ENCODE measurements at regions not wholly inside any gene's neighbourhood (a gene's known extent, or its start where the extent isn't known, plus 50 kb on each side); places are given as distances from the start of the nearest gene placed in this dataset.

GRCh38 chr15:85329561-85330422 is 50.6 kb upstream of the AKAP13 start (continued):
- TF ChIP-seq, protein P1, sequence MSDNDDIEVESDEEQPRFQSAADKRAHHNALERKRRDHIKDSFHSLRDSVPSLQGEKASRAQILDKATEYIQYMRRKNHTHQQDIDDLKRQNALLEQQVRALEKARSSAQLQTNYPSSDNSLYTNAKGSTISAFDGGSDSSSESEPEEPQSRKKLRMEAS (IDR thresholded peaks at IDR 0.05; ENCODE audit: low read depth, low read length), result peak; percentile 71; the same call in 1 of the 2 replicates
- TF ChIP-seq RUNX3 (IDR thresholded peaks at IDR 0.05; ENCODE audit: low read length) (peak; percentile 79), DPF2 (IDR thresholded peaks at IDR 0.05) (peak; percentile 87), CBX5 (IDR thresholded peaks at IDR 0.05; ENCODE audit: low read depth) (peak; percentile 92), IKZF1 (conservative IDR thresholded peaks at IDR 0.05) (peak; percentile 80), NR2F1 (conservative IDR thresholded peaks at IDR 0.05) (peak; percentile 68), CHD2 (IDR thresholded peaks at IDR 0.05; ENCODE audit: borderline replicate concordance, low read depth, low read length) (peak; percentile 47; the same call in 1 of the 2 replicates), EZH2 (IDR thresholded peaks at IDR 0.05; ENCODE audit: borderline replicate concordance, control insufficient read depth, low read depth, low read length) (no peak), TCF3 (IDR thresholded peaks at IDR 0.05; ENCODE audit: borderline replicate concordance, insufficient read depth, low read depth, low read length) (peak; percentile 64; the same call in 1 of the 2 replicates), TBL1XR1 (IDR thresholded peaks at IDR 0.05; ENCODE audit: low read depth, low read length) (peak; percentile 56), ZNF217 (IDR thresholded peaks at IDR 0.05) (peak; percentile 98), CHD4 (IDR thresholded peaks at IDR 0.05) (no peak), CEBPB (IDR thresholded peaks at IDR 0.05; ENCODE audit: borderline replicate concordance in 1 of 2, low read depth in 2 of 2, low read length in 2 of 2) (peak in 1 of 2 experiments; percentile 62; a peak in 1 of 4 replicates), SREBF1 (IDR thresholded peaks at IDR 0.05; ENCODE audit: low read length) (0 out of 2 replicates have a peak, but pooled peaks have one; percentile 23), EED (IDR thresholded peaks at IDR 0.05; ENCODE audit: low read depth) (peak; percentile 71; the same call in 1 of the 2 replicates), GABPA (IDR thresholded peaks at IDR 0.05; ENCODE audit: low read depth) (peak; percentile 38; the same call in 1 of the 2 replicates), EP300 (IDR thresholded peaks at IDR 0.05; ENCODE audit: borderline replicate concordance in 1 of 2, control insufficient read depth in 1 of 2, low read depth in 2 of 2, low read length in 2 of 2) (peak; percentile 4 to 79; a peak in 3 of 4 replicates)
- TF ChIP-seq, protein P2, sequence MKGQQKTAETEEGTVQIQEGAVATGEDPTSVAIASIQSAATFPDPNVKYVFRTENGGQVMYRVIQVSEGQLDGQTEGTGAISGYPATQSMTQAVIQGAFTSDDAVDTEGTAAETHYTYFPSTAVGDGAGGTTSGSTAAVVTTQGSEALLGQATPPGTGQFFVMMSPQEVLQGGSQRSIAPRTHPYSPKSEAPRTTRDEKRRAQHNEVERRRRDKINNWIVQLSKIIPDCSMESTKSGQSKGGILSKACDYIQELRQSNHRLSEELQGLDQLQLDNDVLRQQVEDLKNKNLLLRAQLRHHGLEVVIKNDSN (IDR thresholded peaks at IDR 0.05; ENCODE audit: borderline replicate concordance, extremely low read length, insufficient read depth, low read depth, low read length), result peak; percentile 62
- TF ChIP-seq, protein P3, sequence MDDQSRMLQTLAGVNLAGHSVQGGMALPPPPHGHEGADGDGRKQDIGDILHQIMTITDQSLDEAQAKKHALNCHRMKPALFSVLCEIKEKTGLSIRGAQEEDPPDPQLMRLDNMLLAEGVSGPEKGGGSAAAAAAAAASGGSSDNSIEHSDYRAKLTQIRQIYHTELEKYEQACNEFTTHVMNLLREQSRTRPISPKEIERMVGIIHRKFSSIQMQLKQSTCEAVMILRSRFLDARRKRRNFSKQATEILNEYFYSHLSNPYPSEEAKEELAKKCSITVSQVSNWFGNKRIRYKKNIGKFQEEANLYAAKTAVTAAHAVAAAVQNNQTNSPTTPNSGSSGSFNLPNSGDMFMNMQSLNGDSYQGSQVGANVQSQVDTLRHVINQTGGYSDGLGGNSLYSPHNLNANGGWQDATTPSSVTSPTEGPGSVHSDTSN (IDR thresholded peaks at IDR 0.05; ENCODE audit: insufficient replicate concordance, low read depth, low read length), result no peak
- TF ChIP-seq, protein P4, sequence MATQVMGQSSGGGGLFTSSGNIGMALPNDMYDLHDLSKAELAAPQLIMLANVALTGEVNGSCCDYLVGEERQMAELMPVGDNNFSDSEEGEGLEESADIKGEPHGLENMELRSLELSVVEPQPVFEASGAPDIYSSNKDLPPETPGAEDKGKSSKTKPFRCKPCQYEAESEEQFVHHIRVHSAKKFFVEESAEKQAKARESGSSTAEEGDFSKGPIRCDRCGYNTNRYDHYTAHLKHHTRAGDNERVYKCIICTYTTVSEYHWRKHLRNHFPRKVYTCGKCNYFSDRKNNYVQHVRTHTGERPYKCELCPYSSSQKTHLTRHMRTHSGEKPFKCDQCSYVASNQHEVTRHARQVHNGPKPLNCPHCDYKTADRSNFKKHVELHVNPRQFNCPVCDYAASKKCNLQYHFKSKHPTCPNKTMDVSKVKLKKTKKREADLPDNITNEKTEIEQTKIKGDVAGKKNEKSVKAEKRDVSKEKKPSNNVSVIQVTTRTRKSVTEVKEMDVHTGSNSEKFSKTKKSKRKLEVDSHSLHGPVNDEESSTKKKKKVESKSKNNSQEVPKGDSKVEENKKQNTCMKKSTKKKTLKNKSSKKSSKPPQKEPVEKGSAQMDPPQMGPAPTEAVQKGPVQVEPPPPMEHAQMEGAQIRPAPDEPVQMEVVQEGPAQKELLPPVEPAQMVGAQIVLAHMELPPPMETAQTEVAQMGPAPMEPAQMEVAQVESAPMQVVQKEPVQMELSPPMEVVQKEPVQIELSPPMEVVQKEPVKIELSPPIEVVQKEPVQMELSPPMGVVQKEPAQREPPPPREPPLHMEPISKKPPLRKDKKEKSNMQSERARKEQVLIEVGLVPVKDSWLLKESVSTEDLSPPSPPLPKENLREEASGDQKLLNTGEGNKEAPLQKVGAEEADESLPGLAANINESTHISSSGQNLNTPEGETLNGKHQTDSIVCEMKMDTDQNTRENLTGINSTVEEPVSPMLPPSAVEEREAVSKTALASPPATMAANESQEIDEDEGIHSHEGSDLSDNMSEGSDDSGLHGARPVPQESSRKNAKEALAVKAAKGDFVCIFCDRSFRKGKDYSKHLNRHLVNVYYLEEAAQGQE (IDR thresholded peaks at IDR 0.05; ENCODE audit: low read depth, low read length), result no peak
- TF ChIP-seq, protein P5, sequence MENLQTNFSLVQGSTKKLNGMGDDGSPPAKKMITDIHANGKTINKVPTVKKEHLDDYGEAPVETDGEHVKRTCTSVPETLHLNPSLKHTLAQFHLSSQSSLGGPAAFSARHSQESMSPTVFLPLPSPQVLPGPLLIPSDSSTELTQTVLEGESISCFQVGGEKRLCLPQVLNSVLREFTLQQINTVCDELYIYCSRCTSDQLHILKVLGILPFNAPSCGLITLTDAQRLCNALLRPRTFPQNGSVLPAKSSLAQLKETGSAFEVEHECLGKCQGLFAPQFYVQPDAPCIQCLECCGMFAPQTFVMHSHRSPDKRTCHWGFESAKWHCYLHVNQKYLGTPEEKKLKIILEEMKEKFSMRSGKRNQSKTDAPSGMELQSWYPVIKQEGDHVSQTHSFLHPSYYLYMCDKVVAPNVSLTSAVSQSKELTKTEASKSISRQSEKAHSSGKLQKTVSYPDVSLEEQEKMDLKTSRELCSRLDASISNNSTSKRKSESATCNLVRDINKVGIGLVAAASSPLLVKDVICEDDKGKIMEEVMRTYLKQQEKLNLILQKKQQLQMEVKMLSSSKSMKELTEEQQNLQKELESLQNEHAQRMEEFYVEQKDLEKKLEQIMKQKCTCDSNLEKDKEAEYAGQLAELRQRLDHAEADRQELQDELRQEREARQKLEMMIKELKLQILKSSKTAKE (IDR thresholded peaks at IDR 0.05; ENCODE audit: low read depth, poor library complexity, severe bottlenecking), result peak; percentile 77

All from GM12878 (cell line).